Prostate gland (tissue), 2 donors: ENCODE measurements at regions not wholly inside any gene's neighbourhood (a gene's known extent, or its start where the extent isn't known, plus 50 kb on each side); places are given as distances from the start of the nearest gene placed in this dataset.

Experiments
- POLR2A ChIP-seq: fragments of 450-650 bp; IDR thresholded peaks from one replicate; pipeline ENCODE4 v1.6.1; 2016; ENCODE audit warnings: antibody characterized with exemption, mild to moderate bottlenecking
- POLR2AphosphoS5 ChIP-seq: sonication (generic); formaldehyde crosslinking; IDR thresholded peaks from one replicate; pipeline ENCODE4 v1.6.1; 2017; ENCODE audit warnings: antibody characterized with exemption
- TF ChIP-seq, protein P1 (sequence below), 4 experiments: fragments of 200-600 bp in 2 of 4; fragments of 450-650 bp in 2 of 4; sonication (generic) in 2 of 4; IDR thresholded peaks; 1 replicate in 3 of 4; 2 replicates in 1 of 4; pipeline ENCODE4 v1.5.1; 2016 to 2019; ENCODE audit warnings: antibody characterized with exemption in 4 of 4, mild to moderate bottlenecking in 2 of 4, moderate library complexity in 2 of 4

DNA sequence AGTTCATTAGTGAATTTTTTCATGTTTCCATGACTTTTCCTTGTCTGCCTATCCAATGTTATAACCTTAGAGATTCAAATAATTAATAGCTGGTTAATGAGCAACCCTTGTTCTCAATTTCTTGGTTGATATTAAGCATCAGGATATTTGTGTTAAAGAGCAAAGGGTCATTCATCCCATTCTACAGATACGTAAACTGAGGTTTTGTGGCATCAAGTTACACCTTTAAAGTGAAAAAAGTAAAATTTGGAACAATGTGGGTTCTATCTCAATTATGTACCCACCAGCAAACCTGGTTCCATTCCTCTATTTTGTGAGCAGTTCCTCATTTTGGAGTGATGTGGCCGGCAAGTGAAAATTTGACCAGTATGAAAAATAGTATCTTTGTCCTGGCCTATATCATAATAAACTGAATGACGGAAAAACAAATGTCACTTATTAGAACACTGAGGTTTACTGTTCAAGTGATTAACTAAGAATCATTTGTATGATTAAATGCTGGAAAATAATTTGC, 220.5 kb upstream of the ATP5MC3 start:
- TF ChIP-seq, protein P1, sequence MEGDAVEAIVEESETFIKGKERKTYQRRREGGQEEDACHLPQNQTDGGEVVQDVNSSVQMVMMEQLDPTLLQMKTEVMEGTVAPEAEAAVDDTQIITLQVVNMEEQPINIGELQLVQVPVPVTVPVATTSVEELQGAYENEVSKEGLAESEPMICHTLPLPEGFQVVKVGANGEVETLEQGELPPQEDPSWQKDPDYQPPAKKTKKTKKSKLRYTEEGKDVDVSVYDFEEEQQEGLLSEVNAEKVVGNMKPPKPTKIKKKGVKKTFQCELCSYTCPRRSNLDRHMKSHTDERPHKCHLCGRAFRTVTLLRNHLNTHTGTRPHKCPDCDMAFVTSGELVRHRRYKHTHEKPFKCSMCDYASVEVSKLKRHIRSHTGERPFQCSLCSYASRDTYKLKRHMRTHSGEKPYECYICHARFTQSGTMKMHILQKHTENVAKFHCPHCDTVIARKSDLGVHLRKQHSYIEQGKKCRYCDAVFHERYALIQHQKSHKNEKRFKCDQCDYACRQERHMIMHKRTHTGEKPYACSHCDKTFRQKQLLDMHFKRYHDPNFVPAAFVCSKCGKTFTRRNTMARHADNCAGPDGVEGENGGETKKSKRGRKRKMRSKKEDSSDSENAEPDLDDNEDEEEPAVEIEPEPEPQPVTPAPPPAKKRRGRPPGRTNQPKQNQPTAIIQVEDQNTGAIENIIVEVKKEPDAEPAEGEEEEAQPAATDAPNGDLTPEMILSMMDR (IDR thresholded peaks at IDR 0.05): no peak
- TF ChIP-seq POLR2A (no peak), POLR2AphosphoS5 (no peak)
